GM10266 (cell line): ENCODE measurements at regions not wholly inside any gene's neighbourhood (a gene's known extent, or its start where the extent isn't known, plus 50 kb on each side); places are given as distances from the start of the nearest gene placed in this dataset.

ENCODE experiments used
- DNase-seq: peaks from one replicate; pipeline ENCODE4 v3.0.0; 2012; ENCODE audit errors: extremely low spot score
- TF ChIP-seq, protein P1 (sequence below): IDR thresholded peaks from 2 replicates; pipeline ENCODE4 v1.5.1; 2012; ENCODE audit warnings: mild to moderate bottlenecking, low read depth; ENCODE audit not compliant: control insufficient read depth, insufficient read depth; ENCODE audit errors: missing control alignments

DNA sequence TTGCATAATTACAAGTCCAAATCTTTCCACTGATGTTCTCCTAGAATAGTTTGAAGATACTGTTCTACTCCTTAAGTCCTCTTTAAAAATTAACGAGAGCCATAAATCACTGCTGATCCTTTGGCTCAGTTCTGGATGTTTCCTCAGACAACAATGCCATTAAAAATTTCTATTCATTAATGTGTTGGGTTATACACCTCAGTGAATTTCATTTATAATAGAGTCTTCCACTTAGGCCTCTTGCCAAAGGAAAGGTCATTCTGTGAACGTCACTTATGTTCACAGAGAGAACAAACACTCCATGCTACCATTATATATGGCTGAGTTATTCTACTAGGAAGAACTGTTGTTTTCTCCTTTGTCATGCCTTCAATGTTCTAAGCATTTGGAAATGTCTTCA is 1472.3 kb upstream of the CELF4 start:
- TF ChIP-seq, protein P1, sequence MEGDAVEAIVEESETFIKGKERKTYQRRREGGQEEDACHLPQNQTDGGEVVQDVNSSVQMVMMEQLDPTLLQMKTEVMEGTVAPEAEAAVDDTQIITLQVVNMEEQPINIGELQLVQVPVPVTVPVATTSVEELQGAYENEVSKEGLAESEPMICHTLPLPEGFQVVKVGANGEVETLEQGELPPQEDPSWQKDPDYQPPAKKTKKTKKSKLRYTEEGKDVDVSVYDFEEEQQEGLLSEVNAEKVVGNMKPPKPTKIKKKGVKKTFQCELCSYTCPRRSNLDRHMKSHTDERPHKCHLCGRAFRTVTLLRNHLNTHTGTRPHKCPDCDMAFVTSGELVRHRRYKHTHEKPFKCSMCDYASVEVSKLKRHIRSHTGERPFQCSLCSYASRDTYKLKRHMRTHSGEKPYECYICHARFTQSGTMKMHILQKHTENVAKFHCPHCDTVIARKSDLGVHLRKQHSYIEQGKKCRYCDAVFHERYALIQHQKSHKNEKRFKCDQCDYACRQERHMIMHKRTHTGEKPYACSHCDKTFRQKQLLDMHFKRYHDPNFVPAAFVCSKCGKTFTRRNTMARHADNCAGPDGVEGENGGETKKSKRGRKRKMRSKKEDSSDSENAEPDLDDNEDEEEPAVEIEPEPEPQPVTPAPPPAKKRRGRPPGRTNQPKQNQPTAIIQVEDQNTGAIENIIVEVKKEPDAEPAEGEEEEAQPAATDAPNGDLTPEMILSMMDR, result no peak
- DNase-seq, result no peak

DNA sequence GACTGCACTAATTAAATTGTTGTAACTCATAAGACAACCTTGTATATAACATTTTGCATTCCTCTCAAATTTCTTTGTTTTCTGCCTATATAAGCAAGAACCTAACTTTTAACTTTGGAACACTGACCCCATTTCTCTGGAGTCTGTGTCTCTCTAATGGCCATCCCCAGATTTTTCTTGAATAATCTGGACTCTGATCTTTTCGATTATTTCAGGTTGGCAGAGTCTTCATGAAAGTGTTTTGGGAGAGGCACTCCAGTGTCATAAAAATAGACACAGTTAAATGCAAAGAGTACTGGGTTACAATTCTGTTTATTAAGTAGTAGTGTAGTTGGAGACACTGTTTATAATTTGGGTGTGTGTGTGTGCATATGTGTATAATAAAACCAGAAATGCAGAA is 1467.7 kb upstream of the CELF4 start:
- TF ChIP-seq, protein P1, result no peak
- DNase-seq, result no peak

DNA sequence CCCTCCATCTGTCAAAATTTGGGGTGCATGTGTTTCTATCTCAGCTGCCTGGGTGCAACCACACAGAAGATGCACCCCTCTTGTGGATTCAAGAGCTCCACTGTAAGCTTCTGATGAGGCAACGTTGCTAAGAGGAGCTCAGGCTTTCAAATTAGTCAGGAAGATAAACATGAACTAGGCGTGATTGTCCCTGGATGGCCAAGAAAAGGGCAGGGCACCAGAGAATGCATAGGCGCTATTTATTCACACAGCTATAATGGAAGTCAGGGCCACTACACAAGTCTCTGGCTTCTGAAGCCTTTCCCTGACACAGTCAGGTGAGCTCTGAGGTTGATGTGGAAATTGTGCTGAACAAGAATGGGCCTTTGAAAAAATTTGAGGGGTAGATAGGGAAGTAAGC is 1466.0 kb upstream of the CELF4 start:
- DNase-seq, result no peak

DNA sequence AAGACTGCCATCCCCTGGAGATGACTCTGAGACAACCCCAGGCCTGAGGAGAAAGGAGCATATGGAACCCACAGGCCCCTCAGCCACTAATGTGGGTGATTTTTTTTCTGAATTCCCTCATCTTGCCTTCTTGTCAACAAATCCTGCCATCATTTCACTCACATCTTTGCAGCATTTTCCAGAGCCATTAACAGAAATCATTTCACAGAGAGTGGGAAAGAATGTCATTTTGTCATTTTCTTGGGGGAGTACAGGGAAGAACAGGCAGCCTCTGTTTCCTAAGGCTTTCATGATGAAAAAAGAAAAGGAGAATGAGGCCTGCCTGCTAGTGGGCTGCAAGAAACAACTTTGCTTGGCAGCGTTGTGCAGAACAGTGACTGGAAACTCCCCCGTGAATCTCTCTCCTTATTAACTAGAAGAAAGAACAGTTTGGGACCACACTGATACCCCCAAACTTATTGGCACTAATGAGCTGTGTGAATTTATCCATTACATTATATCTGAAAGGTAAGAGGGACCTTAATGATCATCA is 1464.6 kb upstream of the CELF4 start:
- TF ChIP-seq, protein P1, result no peak
- DNase-seq, result no peak

More for the DNA sequence above, 1466.0 kb upstream of the CELF4 start:
- TF ChIP-seq, protein P1, result no peak

DNA sequence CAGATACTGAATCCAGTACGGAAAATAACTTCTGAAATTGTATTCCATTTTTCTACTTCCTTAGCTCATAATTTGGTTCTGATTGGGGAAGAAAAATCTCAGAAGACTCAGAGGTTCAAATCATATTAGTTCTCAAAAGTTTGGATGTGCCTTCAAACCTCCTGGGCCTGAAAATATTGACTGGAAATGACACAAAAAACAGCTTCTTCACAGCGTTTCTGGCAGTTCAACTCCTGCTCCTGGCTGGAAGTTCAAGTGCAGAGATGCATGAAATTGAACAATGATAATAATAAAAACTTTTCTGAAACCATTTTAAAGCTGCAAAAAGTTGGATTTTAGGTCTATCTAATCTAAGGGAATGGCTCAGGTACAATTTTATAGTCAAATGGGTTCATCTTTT is 1459.9 kb upstream of the CELF4 start:
- DNase-seq, result no peak
- TF ChIP-seq, protein P1, result no peak

DNA sequence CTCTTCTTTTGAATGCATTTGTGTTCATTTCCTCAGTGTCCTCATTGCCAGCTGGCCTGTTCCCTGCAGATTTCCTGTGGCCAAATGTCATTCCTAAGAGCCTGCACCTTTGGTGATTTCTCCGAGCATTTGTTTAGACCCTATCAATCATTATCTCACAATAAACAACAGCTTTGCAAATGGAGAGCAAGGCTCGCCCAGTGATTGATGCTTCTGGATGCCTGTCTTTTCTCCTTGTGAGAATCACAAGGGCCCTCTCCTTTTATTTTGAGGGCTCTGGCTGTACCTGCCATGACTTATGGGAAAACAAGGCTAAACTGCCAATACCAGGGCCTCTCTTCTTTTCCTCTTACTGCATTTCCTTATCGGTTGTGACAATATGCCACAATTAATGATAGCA is 1454.4 kb upstream of the CELF4 start:
- DNase-seq, result no peak
- TF ChIP-seq, protein P1, result no peak

DNA sequence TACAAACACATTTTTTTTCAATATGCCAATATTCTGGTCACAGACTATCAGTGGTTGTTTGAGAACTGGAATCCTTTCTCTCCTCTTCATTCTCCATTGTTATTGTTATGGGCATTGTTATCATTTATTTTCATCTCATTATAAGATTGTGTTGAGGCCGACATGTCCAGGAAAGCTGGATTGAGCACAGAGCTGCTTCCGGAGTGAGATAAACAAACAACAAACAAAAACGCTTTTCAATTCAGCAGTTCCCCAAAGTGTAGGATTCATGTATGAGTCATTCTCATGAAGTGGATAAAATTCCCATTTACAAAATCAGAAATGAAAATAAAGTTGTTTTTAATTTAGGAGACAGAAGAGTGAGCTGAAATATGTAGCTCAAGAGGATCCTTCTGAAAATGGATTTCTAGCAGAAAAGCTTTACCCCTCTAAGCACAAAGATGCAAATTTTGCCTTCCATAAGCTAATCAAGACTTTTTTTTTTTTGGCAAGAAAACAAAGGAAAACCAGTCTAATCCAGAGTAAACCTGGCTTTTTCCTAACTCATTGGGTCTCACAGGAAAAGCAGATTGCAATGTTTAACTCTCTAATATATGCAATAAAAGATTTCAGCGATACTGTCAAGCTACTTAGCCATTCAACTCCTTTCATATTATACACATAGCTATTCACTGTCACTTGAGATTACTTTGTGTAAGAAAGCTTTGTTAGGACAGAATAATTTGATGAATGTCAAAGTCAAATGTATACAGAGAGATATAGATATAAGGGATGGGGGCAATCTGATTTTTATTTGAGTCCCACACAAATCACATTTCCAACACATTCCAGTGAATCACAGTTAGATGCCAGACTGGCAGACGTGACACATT is 1441.7 kb upstream of the CELF4 start:
- no peak for DNase-seq
- TF ChIP-seq, protein P1, result no peak
